ENCODE measurements at regions not wholly inside any gene's neighbourhood (a gene's known extent, or its start where the extent isn't known, plus 50 kb on each side); places are given as distances from the start of the nearest gene placed in this dataset.

DNA sequence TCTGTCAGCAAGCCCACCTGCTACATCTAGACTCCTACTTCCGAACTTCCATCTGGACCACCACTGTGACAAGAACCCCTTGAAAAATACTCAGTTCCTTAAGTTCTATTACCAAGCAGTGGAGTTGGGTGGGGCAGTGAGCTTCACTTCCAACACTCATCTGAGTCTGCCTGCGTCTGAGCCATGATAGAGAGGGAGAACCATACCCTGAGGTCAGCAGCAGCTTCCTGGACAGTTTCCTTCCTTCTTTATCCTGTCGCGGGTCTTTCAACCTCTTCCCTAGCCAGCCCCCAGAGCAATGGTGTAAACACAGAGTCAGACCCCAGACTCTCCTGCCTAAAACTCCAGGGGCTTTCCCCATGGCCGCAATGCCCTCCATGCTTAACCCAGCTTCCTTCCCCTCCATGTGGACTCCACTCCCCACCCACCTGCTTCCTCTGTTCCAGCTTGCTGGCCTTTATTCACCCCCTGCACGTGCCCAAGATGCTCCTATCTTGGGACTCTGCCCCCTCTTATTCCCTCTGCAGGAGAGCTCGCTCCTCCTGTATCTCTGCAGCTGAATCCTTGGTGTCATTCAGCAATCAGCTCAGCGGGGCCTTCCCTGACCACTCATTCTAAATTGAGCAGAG, 211.2 kb downstream of the SHQ1 start:
- no peak for TF ChIP-seq POLR2A (IDR thresholded peaks at IDR 0.05)
- TF ChIP-seq, protein P1, sequence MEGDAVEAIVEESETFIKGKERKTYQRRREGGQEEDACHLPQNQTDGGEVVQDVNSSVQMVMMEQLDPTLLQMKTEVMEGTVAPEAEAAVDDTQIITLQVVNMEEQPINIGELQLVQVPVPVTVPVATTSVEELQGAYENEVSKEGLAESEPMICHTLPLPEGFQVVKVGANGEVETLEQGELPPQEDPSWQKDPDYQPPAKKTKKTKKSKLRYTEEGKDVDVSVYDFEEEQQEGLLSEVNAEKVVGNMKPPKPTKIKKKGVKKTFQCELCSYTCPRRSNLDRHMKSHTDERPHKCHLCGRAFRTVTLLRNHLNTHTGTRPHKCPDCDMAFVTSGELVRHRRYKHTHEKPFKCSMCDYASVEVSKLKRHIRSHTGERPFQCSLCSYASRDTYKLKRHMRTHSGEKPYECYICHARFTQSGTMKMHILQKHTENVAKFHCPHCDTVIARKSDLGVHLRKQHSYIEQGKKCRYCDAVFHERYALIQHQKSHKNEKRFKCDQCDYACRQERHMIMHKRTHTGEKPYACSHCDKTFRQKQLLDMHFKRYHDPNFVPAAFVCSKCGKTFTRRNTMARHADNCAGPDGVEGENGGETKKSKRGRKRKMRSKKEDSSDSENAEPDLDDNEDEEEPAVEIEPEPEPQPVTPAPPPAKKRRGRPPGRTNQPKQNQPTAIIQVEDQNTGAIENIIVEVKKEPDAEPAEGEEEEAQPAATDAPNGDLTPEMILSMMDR (IDR thresholded peaks at IDR 0.05) = no peak
